SH-SY5Y (cell line): ENCODE measurements at regions not wholly inside any gene's neighbourhood (a gene's known extent, or its start where the extent isn't known, plus 50 kb on each side); places are given as distances from the start of the nearest gene placed in this dataset.

Experiments
- GATA2 ChIP-seq: IDR thresholded peaks from 2 replicates; pipeline ENCODE4 v1.6.1; 2011; ENCODE audit warnings: mild to moderate bottlenecking, low read depth, low read length
- GATA3 ChIP-seq: IDR thresholded peaks from 2 replicates; pipeline ENCODE4 v1.6.1; 2011; ENCODE audit warnings: low read depth, mild to moderate bottlenecking, low read length, moderate library complexity

GRCh38 chr14:98187281-98187680, 1084.7 kb downstream of the BCL11B start:
- TF ChIP-seq GATA2 (no peak), GATA3 (no peak)
